Panc1 (cell line): ENCODE measurements at regions not wholly inside any gene's neighbourhood (a gene's known extent, or its start where the extent isn't known, plus 50 kb on each side); places are given as distances from the start of the nearest gene placed in this dataset.

Experiments used
- ATAC-seq: fragments of 200-7000 bp; cut with Tn5 transposase; 2 replicates; pipeline ENCODE4 v1.9.1; 2020; ENCODE audit warnings: mild to moderate bottlenecking, moderate library complexity
- BruUV-seq: library from RNA; stranded (reverse); fragments of 400-500 nt; replicated peaks from 2 replicates; lab custom pipeline; 2021; lab: Mats Ljungman, UMichigan
- CTCF ChIA-PET: fragments of 300-600 bp; sonication (Branson Sonifier 250); formaldehyde crosslinking; loops from one replicate; lab custom pipeline; 2022; ENCODE audit warnings: antibody characterized with exemption; lab: Charles Lee
- POLR2A ChIA-PET: fragments of 300-600 bp; sonication (Branson Sonifier 250); formaldehyde crosslinking; loops from one replicate; lab custom pipeline; 2022; ENCODE audit warnings: antibody characterized with exemption; lab: Charles Lee
- DNase-seq: peaks from one replicate; pipeline ENCODE4 v3.0.0-alpha.2; 2010; ENCODE audit warnings: low read depth, low spot score
- H3K27ac ChIP-seq: 2 replicates; pipeline ENCODE4 v1.5.1; 2011; ENCODE audit warnings: mild to moderate bottlenecking, low read length, inconsistent platforms
- H3K27me3 ChIP-seq: fragments of 200-500 bp; sonication (Bioruptor generic); 2 replicates; pipeline ENCODE4 v1.6.0; 2014; ENCODE audit warnings: low read length, inconsistent platforms; ENCODE audit not compliant: control insufficient read depth, insufficient read depth
- H3K36me3 ChIP-seq: fragments of 200-500 bp; sonication (Bioruptor generic); 2 replicates; pipeline ENCODE4 v1.5.1; 2014; ENCODE audit warnings: inconsistent platforms, mild to moderate bottlenecking, low read length, moderate library complexity; ENCODE audit not compliant: control insufficient read depth, insufficient read depth
- H3K4me1 ChIP-seq: 2 replicates; pipeline ENCODE4 v1.5.1; 2011; ENCODE audit warnings: inconsistent platforms, mild to moderate bottlenecking, low read length, moderate library complexity; ENCODE audit not compliant: control insufficient read depth, insufficient read depth
- H3K4me3 ChIP-seq, 2 experiments: 2 replicates each; pipeline ENCODE4 v1.5.1; 2011 to 2012; ENCODE audit warnings: low read depth in 2 of 2, low read length in 2 of 2, mild to moderate bottlenecking in 2 of 2, inconsistent platforms in 1 of 2, moderate library complexity in 1 of 2
- H3K9me3 ChIP-seq: fragments of 200-500 bp; sonication (Bioruptor generic); 2 replicates; pipeline ENCODE4 v1.5.1; 2014; ENCODE audit warnings: low read depth, mild to moderate bottlenecking, inconsistent platforms, low read length, moderate library complexity; ENCODE audit not compliant: control insufficient read depth, insufficient read depth
- POLR2AphosphoS5 ChIP-seq: IDR thresholded peaks from 2 replicates; pipeline ENCODE4 v1.6.1; 2012; ENCODE audit warnings: mild to moderate bottlenecking, low read depth, low read length, moderate library complexity
- SIN3A ChIP-seq: IDR thresholded peaks from 2 replicates; pipeline ENCODE4 v1.6.1; 2012; ENCODE audit warnings: low read depth, mild to moderate bottlenecking, low read length, moderate library complexity, borderline replicate concordance; ENCODE audit not compliant: insufficient read depth
- TCF7L2 ChIP-seq: IDR thresholded peaks from 2 replicates; pipeline ENCODE4 v1.6.1; 2011; ENCODE audit warnings: mild to moderate bottlenecking, low read depth, low read length, inconsistent platforms
- in situ Hi-C: cut with HindIII; loops from 2 replicates; pipeline ENCODE4 v1.10.0; 2016; ENCODE audit warnings: low sequenced_read_pairs, low pct_unique_long_range_greater_than_20kb
- intact Hi-C: fragments of 100-400 bp; cut with micrococcal nuclease; formaldehyde crosslinking; loops from one replicate; pipeline ENCODE4 v1.10.0; 2022; ENCODE audit not compliant: unreplicated experiment
- TF ChIP-seq, protein P1 (sequence below), 2 experiments: IDR thresholded peaks; 2 replicates each; pipeline ENCODE4 v1.6.1; 2011 to 2012; ENCODE audit warnings: low read depth in 2 of 2, control low read depth in 1 of 2, low read length in 1 of 2, mild to moderate bottlenecking in 1 of 2, moderate library complexity in 1 of 2; ENCODE audit not compliant: insufficient read depth in 1 of 2
- TF ChIP-seq, protein P2 (sequence below): fragments of 450-650 bp; IDR thresholded peaks from 2 replicates; pipeline ENCODE4 v1.5.1; 2017; ENCODE audit warnings: mild to moderate bottlenecking

DNA sequence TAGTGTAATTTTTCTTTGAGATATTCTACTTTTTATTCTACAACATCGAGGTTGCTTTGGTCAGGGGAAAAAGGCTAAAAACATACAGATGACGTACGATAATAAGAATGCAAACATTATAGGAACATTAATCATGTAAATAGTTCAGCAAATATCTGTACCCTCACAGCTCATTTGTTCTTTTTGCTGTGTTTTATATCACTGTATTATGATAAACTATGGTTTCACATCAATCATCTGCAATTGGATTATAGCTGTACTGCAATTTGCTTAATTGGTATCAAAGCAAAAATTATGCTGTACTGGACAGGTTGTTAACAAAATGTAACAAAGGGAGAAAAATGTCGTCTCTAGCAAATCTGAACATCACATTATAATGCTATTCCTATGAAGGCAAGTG lies 597.1 kb downstream of the EPHA7 start:
- Histone ChIP-seq H3K27me3 (no peaks in the 10 kb centered on the region), H3K27ac (no peak overlapping the region), H3K4me1 (no peaks in the 10 kb centered on the region; the same call in 1 of the 2 replicates), H3K36me3 (no peaks in the 10 kb centered on the region), H3K4me3 (no peak overlapping the region), H3K9me3 (no peaks in the 10 kb centered on the region)
- in situ Hi-C loops, result no loop called here
- TF ChIP-seq SIN3A, result no peak
- TF ChIP-seq, protein P1, sequence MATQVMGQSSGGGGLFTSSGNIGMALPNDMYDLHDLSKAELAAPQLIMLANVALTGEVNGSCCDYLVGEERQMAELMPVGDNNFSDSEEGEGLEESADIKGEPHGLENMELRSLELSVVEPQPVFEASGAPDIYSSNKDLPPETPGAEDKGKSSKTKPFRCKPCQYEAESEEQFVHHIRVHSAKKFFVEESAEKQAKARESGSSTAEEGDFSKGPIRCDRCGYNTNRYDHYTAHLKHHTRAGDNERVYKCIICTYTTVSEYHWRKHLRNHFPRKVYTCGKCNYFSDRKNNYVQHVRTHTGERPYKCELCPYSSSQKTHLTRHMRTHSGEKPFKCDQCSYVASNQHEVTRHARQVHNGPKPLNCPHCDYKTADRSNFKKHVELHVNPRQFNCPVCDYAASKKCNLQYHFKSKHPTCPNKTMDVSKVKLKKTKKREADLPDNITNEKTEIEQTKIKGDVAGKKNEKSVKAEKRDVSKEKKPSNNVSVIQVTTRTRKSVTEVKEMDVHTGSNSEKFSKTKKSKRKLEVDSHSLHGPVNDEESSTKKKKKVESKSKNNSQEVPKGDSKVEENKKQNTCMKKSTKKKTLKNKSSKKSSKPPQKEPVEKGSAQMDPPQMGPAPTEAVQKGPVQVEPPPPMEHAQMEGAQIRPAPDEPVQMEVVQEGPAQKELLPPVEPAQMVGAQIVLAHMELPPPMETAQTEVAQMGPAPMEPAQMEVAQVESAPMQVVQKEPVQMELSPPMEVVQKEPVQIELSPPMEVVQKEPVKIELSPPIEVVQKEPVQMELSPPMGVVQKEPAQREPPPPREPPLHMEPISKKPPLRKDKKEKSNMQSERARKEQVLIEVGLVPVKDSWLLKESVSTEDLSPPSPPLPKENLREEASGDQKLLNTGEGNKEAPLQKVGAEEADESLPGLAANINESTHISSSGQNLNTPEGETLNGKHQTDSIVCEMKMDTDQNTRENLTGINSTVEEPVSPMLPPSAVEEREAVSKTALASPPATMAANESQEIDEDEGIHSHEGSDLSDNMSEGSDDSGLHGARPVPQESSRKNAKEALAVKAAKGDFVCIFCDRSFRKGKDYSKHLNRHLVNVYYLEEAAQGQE (IDR thresholded peaks at IDR 0.05; ENCODE audit: insufficient read depth in 1 of 2, low read depth in 2 of 2, low read length in 1 of 2), result no peak
- TF ChIP-seq POLR2AphosphoS5, result no peak
- TF ChIP-seq TCF7L2, result no peak
- TF ChIP-seq, protein P2, sequence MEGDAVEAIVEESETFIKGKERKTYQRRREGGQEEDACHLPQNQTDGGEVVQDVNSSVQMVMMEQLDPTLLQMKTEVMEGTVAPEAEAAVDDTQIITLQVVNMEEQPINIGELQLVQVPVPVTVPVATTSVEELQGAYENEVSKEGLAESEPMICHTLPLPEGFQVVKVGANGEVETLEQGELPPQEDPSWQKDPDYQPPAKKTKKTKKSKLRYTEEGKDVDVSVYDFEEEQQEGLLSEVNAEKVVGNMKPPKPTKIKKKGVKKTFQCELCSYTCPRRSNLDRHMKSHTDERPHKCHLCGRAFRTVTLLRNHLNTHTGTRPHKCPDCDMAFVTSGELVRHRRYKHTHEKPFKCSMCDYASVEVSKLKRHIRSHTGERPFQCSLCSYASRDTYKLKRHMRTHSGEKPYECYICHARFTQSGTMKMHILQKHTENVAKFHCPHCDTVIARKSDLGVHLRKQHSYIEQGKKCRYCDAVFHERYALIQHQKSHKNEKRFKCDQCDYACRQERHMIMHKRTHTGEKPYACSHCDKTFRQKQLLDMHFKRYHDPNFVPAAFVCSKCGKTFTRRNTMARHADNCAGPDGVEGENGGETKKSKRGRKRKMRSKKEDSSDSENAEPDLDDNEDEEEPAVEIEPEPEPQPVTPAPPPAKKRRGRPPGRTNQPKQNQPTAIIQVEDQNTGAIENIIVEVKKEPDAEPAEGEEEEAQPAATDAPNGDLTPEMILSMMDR, result no peak
- CTCF ChIA-PET, result no interaction called here
- BruUV-seq, result no TSS peak
- POLR2A ChIA-PET, result no interaction called here
- intact Hi-C loops, result no loop called here
- DNase-seq (no peak), ATAC-seq (no peak)

DNA sequence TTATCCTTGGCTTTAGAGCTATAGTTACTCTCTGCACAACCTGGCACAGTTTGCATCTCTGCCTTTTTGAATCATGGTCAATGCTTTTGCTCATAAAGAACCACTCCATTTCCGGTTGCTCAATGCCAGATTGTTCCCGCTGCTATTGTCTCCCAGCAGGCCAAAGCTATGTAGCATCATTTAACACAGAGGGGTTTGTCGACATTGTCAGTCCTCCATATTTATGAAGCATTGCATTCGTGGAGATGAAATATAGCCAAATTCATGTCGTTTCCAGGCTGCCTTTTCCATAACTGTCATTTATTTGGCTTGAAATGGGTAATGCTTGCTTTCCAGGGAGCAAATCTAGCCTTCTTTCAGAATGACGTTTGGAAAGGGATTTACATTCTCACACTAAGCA lies 598.8 kb downstream of the EPHA7 start:
- Histone ChIP-seq H3K4me3 (no peak overlapping the region), H3K36me3 (no peaks in the 10 kb centered on the region), H3K27me3 (no peaks in the 10 kb centered on the region), H3K27ac (no peak overlapping the region), H3K9me3 (no peaks in the 10 kb centered on the region), H3K4me1 (no peaks in the 10 kb centered on the region)
- in situ Hi-C loops (no loop called here), intact Hi-C loops (no loop called here)
- no peak for TF ChIP-seq SIN3A
- TF ChIP-seq TCF7L2, result no peak
- TF ChIP-seq, protein P2, result no peak
- TF ChIP-seq, protein P1 (IDR thresholded peaks at IDR 0.05; ENCODE audit: insufficient read depth in 1 of 2, low read depth in 2 of 2, low read length in 1 of 2), result no peak
- no peak for TF ChIP-seq POLR2AphosphoS5
- ChIA-PET POLR2A (no interaction called here), CTCF (no interaction called here)
- BruUV-seq, result no TSS peak
- DNase-seq, result no peak
- ATAC-seq, result no peak
